PC-9 (cell line): ENCODE measurements at regions not wholly inside any gene's neighbourhood (a gene's known extent, or its start where the extent isn't known, plus 50 kb on each side); places are given as distances from the start of the nearest gene placed in this dataset.

Experiments
- BruUV-seq: library from RNA; stranded (reverse); fragments of 400-500 nt; replicated peaks from 2 replicates; lab custom pipeline; 2021; lab: Mats Ljungman, UMichigan
- CTCF ChIA-PET: fragments of 300-600 bp; sonication (Branson Sonifier 250); formaldehyde crosslinking; loops from one replicate; lab custom pipeline; 2022; ENCODE audit warnings: antibody characterized with exemption; lab: Charles Lee
- POLR2A ChIA-PET: fragments of 300-600 bp; sonication (Branson Sonifier 250); formaldehyde crosslinking; loops from one replicate; lab custom pipeline; 2022; ENCODE audit warnings: antibody characterized with exemption; ENCODE audit not compliant: unreplicated experiment; lab: Charles Lee
- DNase-seq, 2 experiments: peaks; one replicate each; pipeline versions ENCODE4 v3.0.0 to v3.0.0-alpha.2; 2015 to 2022; ENCODE audit warnings: mixed read lengths in 1 of 2
- H2AFZ ChIP-seq: fragments of 200-600 bp; sonication (generic); 2 replicates; pipeline ENCODE4 v1.8.1; 2017; ENCODE audit warnings: antibody characterized with exemption
- H3F3A ChIP-seq: fragments of 200-600 bp; sonication (generic); 2 replicates; pipeline ENCODE4 v1.8.1; 2017; ENCODE audit warnings: antibody characterized with exemption, mild to moderate bottlenecking, low read depth; ENCODE audit not compliant: insufficient read depth
- H3K27ac ChIP-seq: fragments of 200-600 bp; sonication (generic); 2 replicates; pipeline ENCODE4 v1.6.1; 2016; ENCODE audit warnings: mixed run types
- H3K27me3 ChIP-seq: fragments of 200-600 bp; sonication (generic); 2 replicates; pipeline ENCODE4 v1.6.1; 2016; ENCODE audit warnings: low read depth, mixed run types; ENCODE audit not compliant: insufficient read depth
- H3K36me3 ChIP-seq: fragments of 200-600 bp; sonication (generic); 2 replicates; pipeline ENCODE4 v1.6.1; 2016; ENCODE audit warnings: low read depth, mixed run types
- H3K4me1 ChIP-seq: fragments of 200-600 bp; sonication (generic); replicated peaks from 2 replicates; pipeline ENCODE4 v1.6.1; 2016; ENCODE audit warnings: mixed run types; ENCODE audit not compliant: insufficient read depth
- H3K4me2 ChIP-seq: fragments of 200-600 bp; sonication (generic); 2 replicates; pipeline ENCODE4 v1.6.1; 2017; ENCODE audit warnings: mixed run types
- H3K4me3 ChIP-seq: fragments of 200-600 bp; sonication (generic); 2 replicates; pipeline ENCODE4 v1.6.1; 2016; ENCODE audit warnings: mixed run types
- H3K79me2 ChIP-seq: fragments of 200-600 bp; sonication (generic); 2 replicates; pipeline ENCODE4 v1.6.1; 2017; ENCODE audit warnings: low read depth, mixed run types
- H3K9me2 ChIP-seq: fragments of 200-600 bp; sonication (generic); 2 replicates; pipeline ENCODE4 v1.8.1; 2017; ENCODE audit warnings: mild to moderate bottlenecking; ENCODE audit not compliant: insufficient read depth
- H3K9me3 ChIP-seq: fragments of 200-600 bp; sonication (generic); 2 replicates; pipeline ENCODE4 v1.8.1; 2016; ENCODE audit warnings: low read depth; ENCODE audit not compliant: insufficient read depth
- H4K20me1 ChIP-seq: fragments of 200-600 bp; sonication (generic); 2 replicates; pipeline ENCODE4 v1.8.1; 2017; ENCODE audit not compliant: insufficient read depth
- EZH2 ChIP-seq: fragments of 200-600 bp; sonication (generic); IDR thresholded peaks from 2 replicates; pipeline ENCODE4 v1.8.0; 2017; ENCODE audit warnings: antibody characterized with exemption, low read depth
- intact Hi-C: fragments of 100-400 bp; cut with micrococcal nuclease; formaldehyde crosslinking; loops from one replicate; pipeline ENCODE4 v1.10.0; 2022; ENCODE audit not compliant: unreplicated experiment
- TF ChIP-seq, protein P1 (sequence below): fragments of 200-600 bp; sonication (generic); conservative IDR thresholded peaks from 2 replicates; pipeline ENCODE4 v1.6.1; 2017; ENCODE audit warnings: mixed run types, antibody characterized with exemption, mild to moderate bottlenecking, moderate library complexity

DNA sequence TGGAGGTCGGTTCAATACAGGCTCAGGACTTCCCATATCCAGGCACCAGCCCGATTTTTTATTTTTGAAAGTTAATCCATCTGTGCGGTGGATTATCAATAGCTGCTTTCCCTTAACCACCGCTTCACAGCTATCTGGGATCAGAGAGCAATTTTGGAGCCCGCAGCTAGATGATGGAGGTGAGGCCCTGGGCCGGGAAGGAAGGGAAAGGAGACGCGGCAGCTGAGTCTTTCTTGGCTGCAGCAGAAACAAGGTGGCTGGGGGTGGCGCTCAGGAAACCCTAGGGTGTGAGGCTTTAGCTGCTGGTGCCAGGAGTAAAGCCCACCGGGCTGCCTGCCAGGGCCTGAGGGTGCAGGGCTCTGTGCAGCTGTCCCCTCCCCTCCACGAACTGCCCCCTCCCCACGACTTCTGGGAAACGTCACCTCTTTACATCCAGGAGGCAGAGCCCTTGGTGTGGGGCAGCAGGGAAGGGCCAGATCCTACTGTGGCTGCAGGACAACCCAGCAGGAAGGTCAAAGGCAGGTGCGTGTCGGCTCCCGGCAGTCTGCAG is 307.0 kb downstream of the ZNF536 start:
- H3K4me2 ChIP-seq, result no peak overlapping the region
- H3K4me3 ChIP-seq, result no peak overlapping the region
- no peaks in the 10 kb centered on the region for H3K9me2 ChIP-seq
- H4K20me1 ChIP-seq, result no peaks in the 10 kb centered on the region
- intact Hi-C loops, result no loop called here
- no peaks in the 10 kb centered on the region for H3K36me3 ChIP-seq
- H3K27me3 ChIP-seq, result peaks cover 62% of the 10 kb centered on the region
- POLR2A ChIA-PET, result no interaction called here
- no TSS peak for BruUV-seq
- TF ChIP-seq EZH2, result no peak
- TF ChIP-seq, protein P1, sequence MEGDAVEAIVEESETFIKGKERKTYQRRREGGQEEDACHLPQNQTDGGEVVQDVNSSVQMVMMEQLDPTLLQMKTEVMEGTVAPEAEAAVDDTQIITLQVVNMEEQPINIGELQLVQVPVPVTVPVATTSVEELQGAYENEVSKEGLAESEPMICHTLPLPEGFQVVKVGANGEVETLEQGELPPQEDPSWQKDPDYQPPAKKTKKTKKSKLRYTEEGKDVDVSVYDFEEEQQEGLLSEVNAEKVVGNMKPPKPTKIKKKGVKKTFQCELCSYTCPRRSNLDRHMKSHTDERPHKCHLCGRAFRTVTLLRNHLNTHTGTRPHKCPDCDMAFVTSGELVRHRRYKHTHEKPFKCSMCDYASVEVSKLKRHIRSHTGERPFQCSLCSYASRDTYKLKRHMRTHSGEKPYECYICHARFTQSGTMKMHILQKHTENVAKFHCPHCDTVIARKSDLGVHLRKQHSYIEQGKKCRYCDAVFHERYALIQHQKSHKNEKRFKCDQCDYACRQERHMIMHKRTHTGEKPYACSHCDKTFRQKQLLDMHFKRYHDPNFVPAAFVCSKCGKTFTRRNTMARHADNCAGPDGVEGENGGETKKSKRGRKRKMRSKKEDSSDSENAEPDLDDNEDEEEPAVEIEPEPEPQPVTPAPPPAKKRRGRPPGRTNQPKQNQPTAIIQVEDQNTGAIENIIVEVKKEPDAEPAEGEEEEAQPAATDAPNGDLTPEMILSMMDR, result no peak
- CTCF ChIA-PET, result no interaction called here
- H3K79me2 ChIP-seq, result no peaks in the 10 kb centered on the region
- H3K4me1 ChIP-seq, result no peaks in the 10 kb centered on the region
- no peak overlapping the region for H2AFZ ChIP-seq
- no peak for DNase-seq
- no peaks in the 10 kb centered on the region for H3K9me3 ChIP-seq
- no peaks in the 10 kb centered on the region for H3F3A ChIP-seq
- H3K27ac ChIP-seq, result no peak overlapping the region

DNA sequence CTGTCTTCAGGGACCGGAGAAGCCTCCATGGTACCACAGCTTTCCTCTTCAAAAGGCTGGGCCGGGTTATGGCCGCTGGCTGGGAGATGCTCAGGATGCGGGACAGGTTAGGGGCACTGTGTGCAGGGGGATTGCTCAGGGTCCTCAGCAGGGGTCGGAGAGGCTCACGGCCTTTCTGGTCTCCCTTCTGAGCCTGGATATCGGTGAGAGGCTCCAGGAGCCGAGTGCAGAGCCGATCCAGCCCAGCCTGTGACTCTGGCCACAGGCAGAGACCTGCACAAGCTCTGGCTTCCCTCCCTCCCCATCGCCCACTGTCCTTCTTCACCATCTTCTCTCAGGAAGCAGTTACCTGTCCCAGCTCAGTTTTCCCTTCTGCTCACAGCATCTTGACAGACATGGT is 306.0 kb downstream of the ZNF536 start:
- Histone ChIP-seq H3K4me2 (no peak overlapping the region), H3K27me3 (peaks cover 62% of the 10 kb centered on the region), H3K9me2 (no peaks in the 10 kb centered on the region), H3K4me1 (no peaks in the 10 kb centered on the region), H3K27ac (no peak overlapping the region), H3K36me3 (no peaks in the 10 kb centered on the region), H3K4me3 (no peak overlapping the region), H2AFZ (no peak overlapping the region), H4K20me1 (no peaks in the 10 kb centered on the region), H3K79me2 (no peaks in the 10 kb centered on the region), H3K9me3 (no peaks in the 10 kb centered on the region), H3F3A (no peaks in the 10 kb centered on the region)
- no TSS peak for BruUV-seq
- CTCF ChIA-PET, result no interaction called here
- TF ChIP-seq, protein P1, result no peak
- no peak for TF ChIP-seq EZH2
- no peak for DNase-seq
- POLR2A ChIA-PET, result no interaction called here
- intact Hi-C loops, result no loop called here

DNA sequence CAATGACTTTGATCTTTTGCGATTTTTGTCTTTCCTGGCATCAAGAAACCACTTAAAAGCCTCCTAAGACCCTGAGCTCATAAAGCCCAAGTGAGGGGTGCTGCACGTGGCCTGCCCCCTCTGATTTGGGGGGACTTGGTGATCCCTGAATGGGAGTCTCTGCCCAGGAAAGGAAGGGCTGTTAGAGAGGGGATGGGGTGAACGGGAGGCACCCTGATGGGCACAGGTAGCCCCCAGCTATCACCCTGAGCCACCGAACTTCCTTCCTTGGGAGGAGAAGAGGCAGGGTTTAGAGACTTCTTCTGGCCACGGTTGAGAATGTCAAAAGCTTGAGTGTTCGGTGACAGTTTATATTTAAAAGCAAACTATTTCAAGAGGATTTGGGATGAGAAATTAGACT is 305.5 kb downstream of the ZNF536 start:
- no peak for TF ChIP-seq EZH2
- TF ChIP-seq, protein P1, result no peak
- no peak overlapping the region for H2AFZ ChIP-seq
- intact Hi-C loops, result no loop called here
- H3K9me2 ChIP-seq, result no peaks in the 10 kb centered on the region
- BruUV-seq, result no TSS peak
- ChIA-PET POLR2A (no interaction called here), CTCF (no interaction called here)
- H3K36me3 ChIP-seq, result no peaks in the 10 kb centered on the region
- no peak overlapping the region for H3K4me3 ChIP-seq
- DNase-seq, result no peak
- H3K79me2 ChIP-seq, result no peaks in the 10 kb centered on the region
- no peaks in the 10 kb centered on the region for H3K9me3 ChIP-seq
- H3F3A ChIP-seq, result no peaks in the 10 kb centered on the region
- H3K4me2 ChIP-seq, result no peak overlapping the region
- peaks cover 65% of the 10 kb centered on the region for H3K27me3 ChIP-seq
- no peak overlapping the region for H3K27ac ChIP-seq
- no peaks in the 10 kb centered on the region for H4K20me1 ChIP-seq
- H3K4me1 ChIP-seq, result no peaks in the 10 kb centered on the region
